ENCODE measurements at regions not wholly inside any gene's neighbourhood (a gene's known extent, or its start where the extent isn't known, plus 50 kb on each side); places are given as distances from the start of the nearest gene placed in this dataset.

GRCh38 chr14:92240658-92241057 lies 82.3 kb upstream of the SLC24A4 start:
- Histone ChIP-seq H3K27ac (ENCODE audit: poor library complexity, severe bottlenecking) (no peak overlapping the region), H3K4me1 (ENCODE audit: insufficient read depth, poor library complexity, severe bottlenecking) (no peaks in the 10 kb centered on the region), H3K27me3 (ENCODE audit: insufficient read depth, poor library complexity, severe bottlenecking) (no peaks in the 10 kb centered on the region), H3K4me3 (ENCODE audit: severe bottlenecking) (no peak overlapping the region), H3K9me3 (ENCODE audit: severe bottlenecking) (peaks cover 6% of the 10 kb centered on the region), H3K36me3 (ENCODE audit: low read depth) (no peaks in the 10 kb centered on the region)
- no peak for ATAC-seq (ENCODE audit: low read depth)
- TF ChIP-seq CTCF (IDR thresholded peaks at IDR 0.05; ENCODE audit: poor library complexity, severe bottlenecking): no peak
- no peak for DNase-seq (ENCODE audit: low spot score)

GRCh38 chr14:92241966-92242595 lies 80.9 kb upstream of the SLC24A4 start:
- H3K4me3 ChIP-seq (ENCODE audit: severe bottlenecking): no peak overlapping the region
- no peaks in the 10 kb centered on the region for H3K4me1 ChIP-seq (ENCODE audit: insufficient read depth, poor library complexity, severe bottlenecking)
- H3K27ac ChIP-seq (ENCODE audit: poor library complexity, severe bottlenecking): no peak overlapping the region
- DNase-seq (ENCODE audit: low spot score) (no peak), ATAC-seq (ENCODE audit: low read depth) (no peak)
- peaks cover 8% of the 10 kb centered on the region for H3K9me3 ChIP-seq (ENCODE audit: severe bottlenecking)
- no peak for TF ChIP-seq CTCF (IDR thresholded peaks at IDR 0.05; ENCODE audit: poor library complexity, severe bottlenecking)
- no peaks in the 10 kb centered on the region for H3K36me3 ChIP-seq (ENCODE audit: low read depth)
- no peaks in the 10 kb centered on the region for H3K27me3 ChIP-seq (ENCODE audit: insufficient read depth, poor library complexity, severe bottlenecking)

GRCh38 chr14:92244805-92245204 lies 78.2 kb upstream of the SLC24A4 start:
- no peak for TF ChIP-seq CTCF (IDR thresholded peaks at IDR 0.05; ENCODE audit: poor library complexity, severe bottlenecking)
- Histone ChIP-seq H3K4me1 (ENCODE audit: insufficient read depth, poor library complexity, severe bottlenecking) (no peaks in the 10 kb centered on the region), H3K27me3 (ENCODE audit: insufficient read depth, poor library complexity, severe bottlenecking) (peaks cover 4% of the 10 kb centered on the region), H3K9me3 (ENCODE audit: severe bottlenecking) (peaks cover 8% of the 10 kb centered on the region), H3K36me3 (ENCODE audit: low read depth) (no peaks in the 10 kb centered on the region), H3K4me3 (ENCODE audit: severe bottlenecking) (no peak overlapping the region), H3K27ac (ENCODE audit: poor library complexity, severe bottlenecking) (no peak overlapping the region)
- no peak for ATAC-seq (ENCODE audit: low read depth)
- no peak for DNase-seq (ENCODE audit: low spot score)

GRCh38 chr14:92247341-92247740 lies 75.6 kb upstream of the SLC24A4 start:
- H3K9me3 ChIP-seq (ENCODE audit: severe bottlenecking): peaks cover 8% of the 10 kb centered on the region
- DNase-seq (ENCODE audit: low spot score): no peak
- H3K4me1 ChIP-seq (ENCODE audit: insufficient read depth, poor library complexity, severe bottlenecking): no peaks in the 10 kb centered on the region
- ATAC-seq (ENCODE audit: low read depth): no peak
- H3K27ac ChIP-seq (ENCODE audit: poor library complexity, severe bottlenecking): no peak overlapping the region
- H3K4me3 ChIP-seq (ENCODE audit: severe bottlenecking): no peak overlapping the region
- peaks cover 8% of the 10 kb centered on the region for H3K27me3 ChIP-seq (ENCODE audit: insufficient read depth, poor library complexity, severe bottlenecking)
- no peaks in the 10 kb centered on the region for H3K36me3 ChIP-seq (ENCODE audit: low read depth)
- no peak for TF ChIP-seq CTCF (IDR thresholded peaks at IDR 0.05; ENCODE audit: poor library complexity, severe bottlenecking)

GRCh38 chr14:92247947-92248346 lies 75.0 kb upstream of the SLC24A4 start:
- TF ChIP-seq CTCF (IDR thresholded peaks at IDR 0.05; ENCODE audit: poor library complexity, severe bottlenecking): no peak
- Histone ChIP-seq H3K4me1 (ENCODE audit: insufficient read depth, poor library complexity, severe bottlenecking) (no peaks in the 10 kb centered on the region), H3K27ac (ENCODE audit: poor library complexity, severe bottlenecking) (no peak overlapping the region), H3K4me3 (ENCODE audit: severe bottlenecking) (no peak overlapping the region), H3K9me3 (ENCODE audit: severe bottlenecking) (peaks cover 8% of the 10 kb centered on the region), H3K36me3 (ENCODE audit: low read depth) (no peaks in the 10 kb centered on the region), H3K27me3 (ENCODE audit: insufficient read depth, poor library complexity, severe bottlenecking) (peaks cover 14% of the 10 kb centered on the region)
- DNase-seq (ENCODE audit: low spot score) (no peak), ATAC-seq (ENCODE audit: low read depth) (no peak)

All from RWPE2 (cell line).